ENCODE measurements at regions not wholly inside any gene's neighbourhood (a gene's known extent, or its start where the extent isn't known, plus 50 kb on each side); places are given as distances from the start of the nearest gene placed in this dataset.
"Not testable (repeated sequence)": the region's sequence is repeated elsewhere in the genome, so short reads cannot be mapped to it uniquely, and the experiment has no call there.

DNA sequence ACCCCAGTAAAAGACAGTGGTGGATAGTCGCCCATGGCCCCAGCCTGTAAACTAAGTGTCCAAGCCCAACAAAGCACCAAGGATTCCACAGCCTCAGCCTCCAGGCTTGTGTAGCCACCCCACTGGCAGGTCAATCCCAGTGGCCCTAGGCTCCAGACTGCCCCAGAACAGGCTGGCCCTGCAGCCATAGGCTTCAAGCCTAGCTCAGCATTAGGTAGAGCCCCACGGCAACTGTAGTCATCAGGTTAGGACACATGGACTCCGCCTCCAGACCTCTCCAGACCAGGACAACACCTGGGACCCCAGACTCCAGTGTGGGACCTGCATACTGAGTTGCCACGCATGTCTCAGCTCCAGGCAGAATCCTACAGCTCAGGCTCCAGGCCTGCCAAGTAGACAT lies 1590.6 kb upstream of the DDX18 start:
- in situ Hi-C loops (cut with HindIII; ENCODE audit: low pct_unique_long_range_greater_than_20kb, low sequenced_read_pairs), result no loop called here
- DNase-seq (ENCODE audit: low read depth, low spot score), result no peak

DNA sequence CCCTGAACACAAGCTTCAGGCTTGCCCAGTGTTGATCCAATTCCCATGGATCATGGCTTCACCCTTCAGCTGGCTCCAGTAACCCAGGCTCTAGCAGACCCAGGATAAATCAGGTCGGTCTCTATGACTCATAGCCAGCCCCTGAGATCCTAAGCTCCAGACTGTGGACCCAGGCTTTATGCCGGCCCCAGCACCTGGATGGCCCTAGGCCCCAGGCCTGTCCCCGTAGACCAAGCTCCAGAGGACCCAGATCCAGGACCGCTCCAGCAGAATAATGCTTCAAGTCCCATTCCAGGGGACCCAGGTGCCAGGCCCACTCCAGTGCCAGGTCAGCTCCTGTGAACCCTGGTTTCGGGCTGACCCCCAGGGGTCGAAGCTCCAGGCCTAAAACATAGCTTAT lies 1589.9 kb upstream of the DDX18 start:
- DNase-seq (ENCODE audit: low read depth, low spot score), result no peak
- in situ Hi-C loops (cut with HindIII; ENCODE audit: low pct_unique_long_range_greater_than_20kb, low sequenced_read_pairs), result no loop called here

- in situ Hi-C loops (cut with HindIII; ENCODE audit: low pct_unique_long_range_greater_than_20kb, low sequenced_read_pairs), result no loop called here
- no peak for DNase-seq (ENCODE audit: low read depth, low spot score)
Observed at GRCh38 chr2:116238511-116238910, 1576.0 kb upstream of the DDX18 start.

GRCh38 chr2:116250376-116250775 lies 1564.1 kb upstream of the DDX18 start:
- DNase-seq (ENCODE audit: low read depth, low spot score), result no peak
- in situ Hi-C loops (cut with HindIII; ENCODE audit: low pct_unique_long_range_greater_than_20kb, low sequenced_read_pairs), result no loop called here

DNA sequence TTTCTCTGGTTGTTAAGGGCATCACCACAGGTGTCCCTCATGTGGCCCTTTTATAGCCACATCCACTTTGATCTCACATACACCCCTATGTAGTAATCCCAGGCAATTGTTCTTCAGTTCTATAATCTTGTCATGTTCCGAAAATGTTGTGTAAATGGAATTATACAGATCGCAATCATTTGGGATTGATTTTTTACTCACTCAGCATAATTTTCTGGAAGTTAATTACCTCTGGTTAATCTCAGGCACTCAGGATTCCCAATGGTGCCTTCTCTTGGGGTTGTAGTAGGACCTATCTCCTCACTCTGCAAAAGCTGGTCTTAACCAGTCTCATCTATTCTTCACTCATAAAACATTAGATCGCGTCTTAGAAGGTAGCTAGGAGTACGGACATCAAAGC lies 1549.6 kb upstream of the DDX18 start:
- no peak for DNase-seq (ENCODE audit: low read depth, low spot score)
- in situ Hi-C loops (cut with HindIII; ENCODE audit: low pct_unique_long_range_greater_than_20kb, low sequenced_read_pairs), result no loop called here

GRCh38 chr2:116269040-116269439 lies 1545.5 kb upstream of the DDX18 start:
- DNase-seq (ENCODE audit: low read depth, low spot score), result no peak
- in situ Hi-C loops (cut with HindIII; ENCODE audit: low pct_unique_long_range_greater_than_20kb, low sequenced_read_pairs), result no loop called here

GRCh38 chr2:116304328-116304727 lies 1510.2 kb upstream of the DDX18 start:
- in situ Hi-C loops (cut with HindIII; ENCODE audit: low pct_unique_long_range_greater_than_20kb, low sequenced_read_pairs), result no loop called here
- no peak for DNase-seq (ENCODE audit: low read depth, low spot score)

GRCh38 chr2:116317111-116317510 lies 1497.4 kb upstream of the DDX18 start:
- in situ Hi-C loops (cut with HindIII; ENCODE audit: low pct_unique_long_range_greater_than_20kb, low sequenced_read_pairs), result no loop called here
- no peak for DNase-seq (ENCODE audit: low read depth, low spot score)

DNA sequence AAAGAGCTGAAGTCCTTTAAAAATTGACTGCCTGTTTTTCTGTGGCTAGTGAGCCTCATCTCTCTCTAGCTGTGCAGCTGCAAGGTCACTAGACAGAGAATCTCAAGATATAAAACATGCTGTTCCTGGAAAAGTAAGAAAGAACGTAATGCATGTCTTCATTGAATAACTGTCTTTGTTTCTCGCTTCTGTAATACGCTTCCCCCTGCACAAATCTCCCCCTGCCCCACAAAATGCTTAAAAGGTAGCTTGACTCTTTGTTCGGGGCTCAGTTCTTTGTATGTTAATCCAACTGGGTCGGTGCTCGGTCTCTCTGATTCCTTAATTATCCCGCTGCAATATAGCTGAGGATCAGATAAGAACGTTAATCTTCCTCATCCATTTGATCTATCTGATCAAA lies 1495.9 kb upstream of the DDX18 start:
- DNase-seq (ENCODE audit: low read depth, low spot score); in situ Hi-C loops (cut with HindIII; ENCODE audit: low pct_unique_long_range_greater_than_20kb, low sequenced_read_pairs): not testable (repeated sequence)

DNA sequence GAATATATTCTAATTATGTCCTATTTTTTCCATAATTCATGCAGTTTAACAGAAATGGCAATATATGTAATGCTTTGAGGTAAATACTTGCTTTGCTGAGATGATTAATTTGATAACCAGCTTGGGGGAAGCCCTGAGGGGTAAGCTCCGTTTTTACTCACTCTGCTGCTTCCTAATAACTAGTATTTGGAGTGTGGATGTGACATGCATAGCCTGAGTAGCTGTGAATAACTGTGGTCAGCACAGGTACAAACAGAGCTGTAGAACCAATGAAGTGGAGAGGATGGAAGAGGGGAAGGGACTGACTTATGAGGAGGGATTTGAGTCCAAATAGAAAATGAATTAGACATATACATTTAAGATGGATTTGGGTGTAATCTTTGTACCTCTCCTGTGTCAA lies 1495.5 kb upstream of the DDX18 start:
- DNase-seq (ENCODE audit: low read depth, low spot score), result no peak
- in situ Hi-C loops (cut with HindIII; ENCODE audit: low pct_unique_long_range_greater_than_20kb, low sequenced_read_pairs), result no loop called here

GRCh38 chr2:116319935-116320334 lies 1494.6 kb upstream of the DDX18 start:
- DNase-seq (ENCODE audit: low read depth, low spot score), result no peak
- in situ Hi-C loops (cut with HindIII; ENCODE audit: low pct_unique_long_range_greater_than_20kb, low sequenced_read_pairs), result no loop called here

- no peak for DNase-seq (ENCODE audit: low read depth, low spot score)
- in situ Hi-C loops (cut with HindIII; ENCODE audit: low pct_unique_long_range_greater_than_20kb, low sequenced_read_pairs), result no loop called here
Observed at GRCh38 chr2:116329280-116329679, 1485.2 kb upstream of the DDX18 start.

DNA sequence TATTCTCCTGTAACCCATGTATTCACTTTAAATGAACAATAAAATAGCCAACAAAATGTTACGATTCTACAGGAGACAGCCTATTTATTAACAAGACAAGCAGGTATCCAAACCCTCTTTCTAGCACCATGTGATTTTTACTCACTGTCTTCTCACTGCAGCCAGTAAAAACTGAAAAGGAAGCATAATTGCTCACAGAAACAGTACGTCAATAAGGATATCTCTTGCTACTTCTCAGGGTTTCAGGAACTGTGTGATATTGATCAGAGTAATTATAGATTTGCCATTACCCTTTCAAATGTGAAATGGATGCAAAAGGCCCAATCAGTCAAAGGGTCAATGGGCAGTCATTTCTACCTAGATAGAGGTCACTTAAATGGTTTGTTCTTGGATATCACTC lies 1473.8 kb upstream of the DDX18 start:
- in situ Hi-C loops (cut with HindIII; ENCODE audit: low pct_unique_long_range_greater_than_20kb, low sequenced_read_pairs), result no loop called here

GRCh38 chr2:116366212-116366611 lies 1448.3 kb upstream of the DDX18 start:
- in situ Hi-C loops (cut with HindIII; ENCODE audit: low pct_unique_long_range_greater_than_20kb, low sequenced_read_pairs), result no loop called here
- DNase-seq (ENCODE audit: low read depth, low spot score), result no peak

More for the DNA sequence above, 1473.8 kb upstream of the DDX18 start:
- no peak for DNase-seq (ENCODE audit: low read depth, low spot score)

DNA sequence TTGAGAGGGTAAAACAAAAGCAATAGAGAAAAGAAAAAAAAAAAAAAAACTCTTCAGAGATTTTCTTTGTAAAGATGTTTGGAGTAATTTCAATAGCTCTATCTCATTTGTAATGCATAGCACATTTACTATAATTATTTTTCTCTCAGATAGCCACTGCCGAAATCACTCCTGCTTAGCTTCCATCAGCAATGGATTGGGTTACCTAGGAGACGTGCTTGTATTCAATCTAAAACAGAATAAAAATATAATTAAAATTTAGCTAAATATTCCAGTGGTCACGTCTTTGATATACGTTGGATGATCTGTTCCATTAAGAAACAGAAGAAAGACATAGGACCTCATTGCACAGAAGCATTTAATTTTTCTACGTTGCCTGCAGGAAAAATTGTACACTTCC lies 1435.7 kb upstream of the DDX18 start:
- DNase-seq (ENCODE audit: low read depth, low spot score), result no peak
- in situ Hi-C loops (cut with HindIII; ENCODE audit: low pct_unique_long_range_greater_than_20kb, low sequenced_read_pairs), result no loop called here

- in situ Hi-C loops (cut with HindIII; ENCODE audit: low pct_unique_long_range_greater_than_20kb, low sequenced_read_pairs), result no loop called here
- no peak for DNase-seq (ENCODE audit: low read depth, low spot score)
Observed at GRCh38 chr2:116411211-116411610, 1403.3 kb upstream of the DDX18 start.

GRCh38 chr2:116413659-116414058 lies 1400.8 kb upstream of the DDX18 start:
- in situ Hi-C loops (cut with HindIII; ENCODE audit: low pct_unique_long_range_greater_than_20kb, low sequenced_read_pairs), result no loop called here
- no peak for DNase-seq (ENCODE audit: low read depth, low spot score)

DNA sequence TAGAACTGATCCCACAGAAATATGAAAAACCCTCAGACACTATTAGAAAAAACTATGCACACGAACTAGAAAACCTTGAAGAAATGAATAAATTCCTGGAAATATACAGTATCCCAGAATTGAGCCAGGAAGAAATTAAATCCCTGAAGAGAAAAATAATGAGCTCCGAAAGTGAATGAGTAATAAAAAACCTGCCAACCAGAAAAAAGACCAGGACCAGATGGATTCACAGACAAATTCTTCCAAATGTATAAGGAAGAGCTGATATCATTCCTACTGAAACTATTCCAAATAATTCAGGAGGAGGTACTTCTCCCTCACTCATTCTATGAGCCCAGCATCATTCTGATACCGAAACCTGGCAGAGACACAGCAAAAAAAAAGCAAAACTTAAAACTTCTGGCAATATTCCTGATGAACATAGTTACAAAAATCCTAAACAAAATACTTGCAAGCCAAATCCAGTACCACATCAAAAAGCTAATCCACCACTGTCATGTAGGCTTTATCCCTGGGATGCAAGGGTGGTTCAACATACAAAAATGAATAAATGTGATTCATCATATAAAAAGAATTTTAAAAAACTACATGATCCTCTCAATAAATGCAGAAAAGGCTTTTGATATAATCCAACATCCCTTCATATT lies 1397.6 kb upstream of the DDX18 start:
- no peak for DNase-seq (ENCODE audit: low read depth, low spot score)

GRCh38 chr2:116435648-116436047 lies 1378.8 kb upstream of the DDX18 start:
- in situ Hi-C loops (cut with HindIII; ENCODE audit: low pct_unique_long_range_greater_than_20kb, low sequenced_read_pairs), result no loop called here
- peak; percentile 11 for DNase-seq (ENCODE audit: low read depth, low spot score)

More for the DNA sequence above, 1397.6 kb upstream of the DDX18 start:
- in situ Hi-C loops (cut with HindIII; ENCODE audit: low pct_unique_long_range_greater_than_20kb, low sequenced_read_pairs), result no loop called here

DNA sequence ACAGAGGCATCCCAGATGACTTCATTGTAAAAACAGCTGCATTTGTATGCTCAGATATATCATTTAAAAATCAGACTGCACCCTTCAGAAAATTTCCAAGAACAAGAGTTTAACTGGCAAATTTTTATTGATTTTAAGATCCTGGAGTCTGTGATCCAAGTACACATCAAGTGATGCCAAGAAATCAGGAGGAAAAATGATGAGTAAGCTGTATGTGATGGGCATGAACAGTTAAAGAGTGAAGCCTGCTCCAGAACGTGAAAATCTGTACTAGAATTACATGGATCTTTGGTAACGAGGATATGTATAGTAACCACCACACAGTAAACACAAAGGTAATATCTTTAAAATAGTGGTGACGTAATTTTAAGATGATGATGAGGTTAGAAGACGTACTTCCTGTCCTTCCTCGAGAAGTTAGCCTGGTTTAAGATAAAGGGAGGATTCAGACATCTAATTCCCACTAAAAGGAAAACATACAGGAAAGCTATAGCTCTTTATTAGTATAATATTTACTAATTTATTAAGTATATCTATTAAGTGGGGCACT lies 1374.3 kb upstream of the DDX18 start:
- in situ Hi-C loops (cut with HindIII; ENCODE audit: low pct_unique_long_range_greater_than_20kb, low sequenced_read_pairs), result no loop called here
- DNase-seq (ENCODE audit: low read depth, low spot score), result no peak

Data from SK-MEL-5 (cell line).